ENCODE measurements at regions not wholly inside any gene's neighbourhood (a gene's known extent, or its start where the extent isn't known, plus 50 kb on each side); places are given as distances from the start of the nearest gene placed in this dataset.

- Histone ChIP-seq H3K4me3 (ENCODE audit: low read depth, low read length) (no peak overlapping the region), H3K27ac (ENCODE audit: low read depth, low read length) (no peak overlapping the region), H3K27me3 (ENCODE audit: control insufficient read depth, insufficient read depth, low read length) (no peaks in the 10 kb centered on the region), H3K9me3 (ENCODE audit: control insufficient read depth, insufficient read depth, low read depth, low read length) (no peaks in the 10 kb centered on the region), H3K36me3 (ENCODE audit: control insufficient read depth, insufficient read depth, low read length) (no peaks in the 10 kb centered on the region), H3K4me1 (ENCODE audit: control insufficient read depth, insufficient read depth, low read length) (no peaks in the 10 kb centered on the region), H3K9ac (ENCODE audit: low read length) (no peak overlapping the region)
Measured at GRCh38 chr9:78811622-78812276, 514.8 kb downstream of the PSAT1 start.

GRCh38 chr9:78812665-78813064, 515.7 kb downstream of the PSAT1 start:
- H3K27me3 ChIP-seq (ENCODE audit: control insufficient read depth, insufficient read depth, low read length): no peaks in the 10 kb centered on the region
- H3K27ac ChIP-seq (ENCODE audit: low read depth, low read length): no peak overlapping the region
- H3K36me3 ChIP-seq (ENCODE audit: control insufficient read depth, insufficient read depth, low read length): no peaks in the 10 kb centered on the region
- H3K4me3 ChIP-seq (ENCODE audit: low read depth, low read length): no peak overlapping the region
- no peaks in the 10 kb centered on the region for H3K4me1 ChIP-seq (ENCODE audit: control insufficient read depth, insufficient read depth, low read length)
- no peak overlapping the region for H3K9ac ChIP-seq (ENCODE audit: low read length)
- H3K9me3 ChIP-seq (ENCODE audit: control insufficient read depth, insufficient read depth, low read depth, low read length): no peaks in the 10 kb centered on the region

GRCh38 chr9:78813602-78814180, 516.8 kb downstream of the PSAT1 start:
- no peaks in the 10 kb centered on the region for H3K4me1 ChIP-seq (ENCODE audit: control insufficient read depth, insufficient read depth, low read length)
- no peaks in the 10 kb centered on the region for H3K27me3 ChIP-seq (ENCODE audit: control insufficient read depth, insufficient read depth, low read length)
- no peak overlapping the region for H3K4me3 ChIP-seq (ENCODE audit: low read depth, low read length)
- H3K36me3 ChIP-seq (ENCODE audit: control insufficient read depth, insufficient read depth, low read length): no peaks in the 10 kb centered on the region
- H3K9ac ChIP-seq (ENCODE audit: low read length): no peak overlapping the region
- H3K27ac ChIP-seq (ENCODE audit: low read depth, low read length): no peak overlapping the region
- H3K9me3 ChIP-seq (ENCODE audit: control insufficient read depth, insufficient read depth, low read depth, low read length): no peaks in the 10 kb centered on the region

- no peaks in the 10 kb centered on the region for H3K36me3 ChIP-seq (ENCODE audit: control insufficient read depth, insufficient read depth, low read length)
- H3K27me3 ChIP-seq (ENCODE audit: control insufficient read depth, insufficient read depth, low read length): no peaks in the 10 kb centered on the region
- no peaks in the 10 kb centered on the region for H3K4me1 ChIP-seq (ENCODE audit: control insufficient read depth, insufficient read depth, low read length)
- no peak overlapping the region for H3K4me3 ChIP-seq (ENCODE audit: low read depth, low read length)
- no peak overlapping the region for H3K27ac ChIP-seq (ENCODE audit: low read depth, low read length)
- H3K9ac ChIP-seq (ENCODE audit: low read length): no peak overlapping the region
- no peaks in the 10 kb centered on the region; the same call in 1 of the 2 replicates for H3K9me3 ChIP-seq (ENCODE audit: control insufficient read depth, insufficient read depth, low read depth, low read length)
Measured at GRCh38 chr9:78821126-78821822, 524.3 kb downstream of the PSAT1 start.

GRCh38 chr9:78826527-78826926, 529.6 kb downstream of the PSAT1 start:
- Histone ChIP-seq H3K9ac (ENCODE audit: low read length) (no peak overlapping the region), H3K27ac (ENCODE audit: low read depth, low read length) (no peak overlapping the region), H3K4me3 (ENCODE audit: low read depth, low read length) (no peak overlapping the region), H3K36me3 (ENCODE audit: control insufficient read depth, insufficient read depth, low read length) (no peaks in the 10 kb centered on the region), H3K9me3 (ENCODE audit: control insufficient read depth, insufficient read depth, low read depth, low read length) (no peaks in the 10 kb centered on the region; the same call in 1 of the 2 replicates), H3K27me3 (ENCODE audit: control insufficient read depth, insufficient read depth, low read length) (no peaks in the 10 kb centered on the region), H3K4me1 (ENCODE audit: control insufficient read depth, insufficient read depth, low read length) (no peaks in the 10 kb centered on the region)

- H3K4me3 ChIP-seq (ENCODE audit: low read depth, low read length): no peak overlapping the region
- H3K9ac ChIP-seq (ENCODE audit: low read length): no peak overlapping the region
- no peaks in the 10 kb centered on the region for H3K27me3 ChIP-seq (ENCODE audit: control insufficient read depth, insufficient read depth, low read length)
Measured at GRCh38 chr9:78828521-78828920, 531.6 kb downstream of the PSAT1 start.

GRCh38 chr9:78830301-78830700, 533.4 kb downstream of the PSAT1 start:
- no peaks in the 10 kb centered on the region for H3K9me3 ChIP-seq (ENCODE audit: control insufficient read depth, insufficient read depth, low read depth, low read length)
- no peak overlapping the region for H3K9ac ChIP-seq (ENCODE audit: low read length)
- H3K27me3 ChIP-seq (ENCODE audit: control insufficient read depth, insufficient read depth, low read length): no peaks in the 10 kb centered on the region
- no peaks in the 10 kb centered on the region for H3K36me3 ChIP-seq (ENCODE audit: control insufficient read depth, insufficient read depth, low read length)
- H3K27ac ChIP-seq (ENCODE audit: low read depth, low read length): no peak overlapping the region
- H3K4me3 ChIP-seq (ENCODE audit: low read depth, low read length): no peak overlapping the region
- no peaks in the 10 kb centered on the region for H3K4me1 ChIP-seq (ENCODE audit: control insufficient read depth, insufficient read depth, low read length)

More at GRCh38 chr9:78828521-78828920, 531.6 kb downstream of the PSAT1 start:
- Histone ChIP-seq H3K27ac (ENCODE audit: low read depth, low read length) (no peak overlapping the region), H3K4me1 (ENCODE audit: control insufficient read depth, insufficient read depth, low read length) (no peaks in the 10 kb centered on the region), H3K36me3 (ENCODE audit: control insufficient read depth, insufficient read depth, low read length) (no peaks in the 10 kb centered on the region), H3K9me3 (ENCODE audit: control insufficient read depth, insufficient read depth, low read depth, low read length) (no peaks in the 10 kb centered on the region)

GRCh38 chr9:78831726-78832125, 534.8 kb downstream of the PSAT1 start:
- Histone ChIP-seq H3K27me3 (ENCODE audit: control insufficient read depth, insufficient read depth, low read length) (no peaks in the 10 kb centered on the region), H3K9me3 (ENCODE audit: control insufficient read depth, insufficient read depth, low read depth, low read length) (no peaks in the 10 kb centered on the region), H3K36me3 (ENCODE audit: control insufficient read depth, insufficient read depth, low read length) (no peaks in the 10 kb centered on the region), H3K9ac (ENCODE audit: low read length) (no peak overlapping the region), H3K27ac (ENCODE audit: low read depth, low read length) (no peak overlapping the region), H3K4me3 (ENCODE audit: low read depth, low read length) (no peak overlapping the region), H3K4me1 (ENCODE audit: control insufficient read depth, insufficient read depth, low read length) (no peaks in the 10 kb centered on the region)

GRCh38 chr9:78835928-78836450, 539.1 kb downstream of the PSAT1 start:
- Histone ChIP-seq H3K27ac (ENCODE audit: low read depth, low read length) (no peak overlapping the region), H3K9me3 (ENCODE audit: control insufficient read depth, insufficient read depth, low read depth, low read length) (no peaks in the 10 kb centered on the region), H3K27me3 (ENCODE audit: control insufficient read depth, insufficient read depth, low read length) (no peaks in the 10 kb centered on the region), H3K36me3 (ENCODE audit: control insufficient read depth, insufficient read depth, low read length) (no peaks in the 10 kb centered on the region), H3K9ac (ENCODE audit: low read length) (no peak overlapping the region), H3K4me3 (ENCODE audit: low read depth, low read length) (no peak overlapping the region), H3K4me1 (ENCODE audit: control insufficient read depth, insufficient read depth, low read length) (no peaks in the 10 kb centered on the region)

GRCh38 chr9:78839252-78839651, 542.3 kb downstream of the PSAT1 start:
- H3K9ac ChIP-seq (ENCODE audit: low read length): no peak overlapping the region

GRCh38 chr9:78848061-78848460, 551.1 kb downstream of the PSAT1 start:
- Histone ChIP-seq H3K4me3 (ENCODE audit: low read depth, low read length) (no peak overlapping the region), H3K4me1 (ENCODE audit: control insufficient read depth, insufficient read depth, low read length) (no peaks in the 10 kb centered on the region), H3K27ac (ENCODE audit: low read depth, low read length) (no peak overlapping the region), H3K9me3 (ENCODE audit: control insufficient read depth, insufficient read depth, low read depth, low read length) (no peaks in the 10 kb centered on the region), H3K36me3 (ENCODE audit: control insufficient read depth, insufficient read depth, low read length) (no peaks in the 10 kb centered on the region), H3K9ac (ENCODE audit: low read length) (no peak overlapping the region), H3K27me3 (ENCODE audit: control insufficient read depth, insufficient read depth, low read length) (no peaks in the 10 kb centered on the region)

More at GRCh38 chr9:78839252-78839651, 542.3 kb downstream of the PSAT1 start:
- Histone ChIP-seq H3K4me3 (ENCODE audit: low read depth, low read length) (no peak overlapping the region), H3K36me3 (ENCODE audit: control insufficient read depth, insufficient read depth, low read length) (no peaks in the 10 kb centered on the region), H3K9me3 (ENCODE audit: control insufficient read depth, insufficient read depth, low read depth, low read length) (no peaks in the 10 kb centered on the region), H3K27ac (ENCODE audit: low read depth, low read length) (no peak overlapping the region), H3K4me1 (ENCODE audit: control insufficient read depth, insufficient read depth, low read length) (no peaks in the 10 kb centered on the region), H3K27me3 (ENCODE audit: control insufficient read depth, insufficient read depth, low read length) (no peaks in the 10 kb centered on the region)
